ENCODE measurements at regions not wholly inside any gene's neighbourhood (a gene's known extent, or its start where the extent isn't known, plus 50 kb on each side); places are given as distances from the start of the nearest gene placed in this dataset.

GRCh38 chr2:147250652-147251356 is 594.0 kb upstream of the ACVR2A start:
- Mint-ChIP-seq H3K27me3 (ENCODE audit: low read depth) (peaks cover 12% of the 10 kb centered on the region), H3K9me3 (peaks cover 10% of the 10 kb centered on the region), H3K4me1 (peaks cover 15% of the 10 kb centered on the region), H3K36me3 (peaks cover 5% of the 10 kb centered on the region), H3K27ac (no peak overlapping the region), H3K4me3 (no peak overlapping the region)
- no peak for DNase-seq (ENCODE audit: low spot score in 2 of 2, unreplicated experiment in 2 of 2)
- TF ChIP-seq CTCF (IDR thresholded peaks at IDR 0.05; ENCODE audit: unreplicated experiment): no peak

- no peak for TF ChIP-seq CTCF (IDR thresholded peaks at IDR 0.05; ENCODE audit: unreplicated experiment)
- no peak for DNase-seq (ENCODE audit: low spot score in 2 of 2, unreplicated experiment in 2 of 2)
- Mint-ChIP-seq H3K27ac (no peak overlapping the region), H3K36me3 (peaks cover 1% of the 10 kb centered on the region), H3K4me1 (peaks cover 15% of the 10 kb centered on the region), H3K27me3 (ENCODE audit: low read depth) (peaks cover 7% of the 10 kb centered on the region), H3K9me3 (peaks cover 6% of the 10 kb centered on the region), H3K4me3 (no peak overlapping the region)
These were observed 597.1 kb upstream of the ACVR2A start for GRCh38 chr2:147247749-147248148.

- peaks cover 3% of the 10 kb centered on the region for H3K36me3 Mint-ChIP-seq
- no peak overlapping the region for H3K27ac Mint-ChIP-seq
- no peaks in the 10 kb centered on the region for H3K4me1 Mint-ChIP-seq
- H3K4me3 Mint-ChIP-seq: no peak overlapping the region
- no peak for TF ChIP-seq CTCF (IDR thresholded peaks at IDR 0.05; ENCODE audit: unreplicated experiment)
- H3K27me3 Mint-ChIP-seq (ENCODE audit: low read depth): peaks cover 7% of the 10 kb centered on the region
- H3K9me3 Mint-ChIP-seq: peaks cover 12% of the 10 kb centered on the region
- DNase-seq (ENCODE audit: low spot score in 2 of 2, unreplicated experiment in 2 of 2): no peak
These were observed 602.4 kb upstream of the ACVR2A start for GRCh38 chr2:147242445-147242844.

- H3K4me1 Mint-ChIP-seq: no peaks in the 10 kb centered on the region
- TF ChIP-seq CTCF (IDR thresholded peaks at IDR 0.05; ENCODE audit: unreplicated experiment): no peak
- peaks cover 3% of the 10 kb centered on the region for H3K36me3 Mint-ChIP-seq
- no peak for DNase-seq (ENCODE audit: low spot score in 2 of 2, unreplicated experiment in 2 of 2)
- H3K9me3 Mint-ChIP-seq: peaks cover 19% of the 10 kb centered on the region
- H3K4me3 Mint-ChIP-seq: no peak overlapping the region
- no peaks in the 10 kb centered on the region for H3K27me3 Mint-ChIP-seq (ENCODE audit: low read depth)
- no peak overlapping the region for H3K27ac Mint-ChIP-seq
These were observed 608.2 kb upstream of the ACVR2A start for GRCh38 chr2:147236601-147237000.

- peaks cover 11% of the 10 kb centered on the region for H3K9me3 Mint-ChIP-seq
- TF ChIP-seq CTCF (IDR thresholded peaks at IDR 0.05; ENCODE audit: unreplicated experiment): no peak
- no peak for DNase-seq (ENCODE audit: low spot score in 2 of 2, unreplicated experiment in 2 of 2)
These were observed 612.6 kb upstream of the ACVR2A start for GRCh38 chr2:147232225-147232669.

More at GRCh38 chr2:147232225-147232669, 612.6 kb upstream of the ACVR2A start:
- Mint-ChIP-seq H3K27ac (no peak overlapping the region), H3K4me1 (peaks cover 12% of the 10 kb centered on the region), H3K4me3 (no peak overlapping the region), H3K27me3 (ENCODE audit: low read depth) (no peaks in the 10 kb centered on the region), H3K36me3 (no peaks in the 10 kb centered on the region)

All from mesothelial cell of epicardium (in vitro differentiated cells).